WI38 (cell line): ENCODE measurements at regions not wholly inside any gene's neighbourhood (a gene's known extent, or its start where the extent isn't known, plus 50 kb on each side); places are given as distances from the start of the nearest gene placed in this dataset.

ENCODE experiments used
- H3K4me3 ChIP-seq: 2 replicates; pipeline ENCODE4 v1.5.1; 2011; ENCODE audit warnings: low read depth, mild to moderate bottlenecking, control low read depth, low read length
- TF ChIP-seq, protein P1 (sequence below): IDR thresholded peaks from 2 replicates; pipeline ENCODE4 v1.5.1; 2012; ENCODE audit warnings: low read depth, mild to moderate bottlenecking, control low read depth, low read length

DNA sequence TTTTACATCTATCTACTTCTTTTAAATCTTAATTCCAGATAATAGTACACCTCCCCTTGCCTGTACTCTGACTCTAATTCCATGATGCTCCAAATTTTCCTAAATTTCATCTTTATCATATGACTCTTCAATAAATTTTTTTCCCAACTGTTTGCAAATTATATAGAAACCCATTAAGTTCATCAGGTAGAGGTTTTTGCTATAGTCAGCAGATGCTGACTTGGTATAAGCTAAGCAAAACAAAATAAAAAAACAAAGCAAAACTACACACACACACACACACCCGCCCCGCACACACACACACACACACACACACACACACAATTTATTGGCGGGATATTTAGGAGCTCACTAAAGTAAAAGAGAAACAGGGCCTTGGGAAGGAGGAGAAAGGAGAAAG lies 1047.8 kb upstream of the FAM98A start:
- TF ChIP-seq, protein P1, sequence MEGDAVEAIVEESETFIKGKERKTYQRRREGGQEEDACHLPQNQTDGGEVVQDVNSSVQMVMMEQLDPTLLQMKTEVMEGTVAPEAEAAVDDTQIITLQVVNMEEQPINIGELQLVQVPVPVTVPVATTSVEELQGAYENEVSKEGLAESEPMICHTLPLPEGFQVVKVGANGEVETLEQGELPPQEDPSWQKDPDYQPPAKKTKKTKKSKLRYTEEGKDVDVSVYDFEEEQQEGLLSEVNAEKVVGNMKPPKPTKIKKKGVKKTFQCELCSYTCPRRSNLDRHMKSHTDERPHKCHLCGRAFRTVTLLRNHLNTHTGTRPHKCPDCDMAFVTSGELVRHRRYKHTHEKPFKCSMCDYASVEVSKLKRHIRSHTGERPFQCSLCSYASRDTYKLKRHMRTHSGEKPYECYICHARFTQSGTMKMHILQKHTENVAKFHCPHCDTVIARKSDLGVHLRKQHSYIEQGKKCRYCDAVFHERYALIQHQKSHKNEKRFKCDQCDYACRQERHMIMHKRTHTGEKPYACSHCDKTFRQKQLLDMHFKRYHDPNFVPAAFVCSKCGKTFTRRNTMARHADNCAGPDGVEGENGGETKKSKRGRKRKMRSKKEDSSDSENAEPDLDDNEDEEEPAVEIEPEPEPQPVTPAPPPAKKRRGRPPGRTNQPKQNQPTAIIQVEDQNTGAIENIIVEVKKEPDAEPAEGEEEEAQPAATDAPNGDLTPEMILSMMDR, result no peak

GRCh38 chr2:34632327-34632726 lies 1033.2 kb upstream of the FAM98A start:
- H3K4me3 ChIP-seq, result no peak overlapping the region
- TF ChIP-seq, protein P1, result no peak

More for the DNA sequence above, 1047.8 kb upstream of the FAM98A start:
- H3K4me3 ChIP-seq, result no peak overlapping the region

DNA sequence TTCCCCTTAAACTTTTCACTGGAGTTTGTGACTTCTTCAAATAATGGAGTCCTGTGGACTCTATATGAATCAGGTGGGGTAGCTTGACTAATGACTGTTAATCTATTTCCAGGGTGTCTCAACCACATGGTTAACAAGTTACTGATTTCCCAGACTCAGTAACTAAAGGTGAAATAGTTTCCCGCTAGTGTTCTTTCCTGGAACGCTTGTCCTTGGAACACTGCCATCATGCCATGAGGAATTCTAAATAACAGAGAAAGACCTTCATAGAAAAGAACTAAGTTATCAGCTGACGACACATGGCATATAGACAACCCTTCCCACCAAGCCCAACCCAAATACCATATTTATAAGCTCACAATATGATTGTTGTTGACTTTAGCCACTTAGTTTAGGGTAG lies 1027.9 kb upstream of the FAM98A start:
- no peak overlapping the region for H3K4me3 ChIP-seq
- TF ChIP-seq, protein P1, result no peak

GRCh38 chr2:34604164-34604563 lies 1005.1 kb upstream of the FAM98A start:
- H3K4me3 ChIP-seq, result no peak overlapping the region
- TF ChIP-seq, protein P1, result no peak

- TF ChIP-seq, protein P1, result no peak
- no peak overlapping the region for H3K4me3 ChIP-seq
Observed at GRCh38 chr2:34602262-34602661, 1003.2 kb upstream of the FAM98A start.

GRCh38 chr2:34601561-34601960 lies 1002.5 kb upstream of the FAM98A start:
- TF ChIP-seq, protein P1, result no peak

GRCh38 chr2:34578641-34579040 lies 979.5 kb upstream of the FAM98A start:
- TF ChIP-seq, protein P1, result no peak
- no peak overlapping the region for H3K4me3 ChIP-seq

More at GRCh38 chr2:34601561-34601960, 1002.5 kb upstream of the FAM98A start:
- H3K4me3 ChIP-seq, result no peak overlapping the region
